Lower leg skin (tissue), 3 donors: ENCODE measurements at regions not wholly inside any gene's neighbourhood (a gene's known extent, or its start where the extent isn't known, plus 50 kb on each side); places are given as distances from the start of the nearest gene placed in this dataset.

Experiments
- CTCF ChIP-seq, 3 donors: fragments of 450-650 bp; IDR thresholded peaks; one replicate each; pipeline ENCODE4 v1.5.1; 2016; ENCODE audit warnings: antibody characterized with exemption in 3 of 3, mild to moderate bottlenecking in 3 of 3, moderate library complexity in 2 of 3
- POLR2A ChIP-seq, 2 donors: fragments of 450-650 bp; IDR thresholded peaks; one replicate each; pipeline ENCODE4 v1.6.1; 2016 to 2017; ENCODE audit warnings: antibody characterized with exemption in 2 of 2, mild to moderate bottlenecking in 1 of 2, moderate library complexity in 1 of 2

- TF ChIP-seq CTCF (IDR thresholded peaks at IDR 0.05) (no peak), POLR2A (IDR thresholded peaks at IDR 0.05) (no peak)
Measured at GRCh38 chr10:108673741-108674140, 1249.6 kb downstream of the XPNPEP1 start.
